ENCODE measurements at regions not wholly inside any gene's neighbourhood (a gene's known extent, or its start where the extent isn't known, plus 50 kb on each side); places are given as distances from the start of the nearest gene placed in this dataset.

GRCh38 chr16:85200471-85201278 lies 88.4 kb upstream of the CIBAR2 start:
- Histone ChIP-seq H3K4me2 (ENCODE audit: low read depth, low read length) (peak overlapping the region; percentile 66), H4K20me1 (ENCODE audit: insufficient read depth, low read length) (no peaks in the 10 kb centered on the region), H3K4me3 (replicated peaks in 1 of 3; ENCODE audit: insufficient read depth in 1 of 3, low read depth in 2 of 3, low read length in 3 of 3) (peak overlapping the region in 2 of 3 experiments; percentile 2 to 38; a peak in 3 of 6 replicates), H3K9me3 (ENCODE audit: low read length) (no peaks in the 10 kb centered on the region), H3K4me1 (ENCODE audit: insufficient read depth, low read length) (peaks cover 96% of the 10 kb centered on the region), H3K27ac (ENCODE audit: extremely low read length, insufficient read depth, low read length) (peak overlapping the region; percentile 73), H3K36me3 (replicated peaks in 1 of 2; ENCODE audit: control insufficient read depth in 1 of 2, insufficient read depth in 2 of 2, low read length in 2 of 2) (no peaks in the 10 kb centered on the region), H2AFZ (ENCODE audit: low read length) (peak overlapping the region; percentile 13), H3K79me2 (ENCODE audit: insufficient read depth, low read length) (no peaks in the 10 kb centered on the region), H3K9ac (ENCODE audit: insufficient read depth, low read depth, low read length) (peak overlapping the region; percentile 46), H3K27me3 (ENCODE audit: control insufficient read depth in 1 of 2, insufficient read depth in 2 of 2, low read length in 2 of 2) (no peaks in the 10 kb centered on the region; a peak in 1 of 5 replicates)
- 9% methylated on average over 17 of the region's 17 CpGs for WGBS (ENCODE audit: low lambda C conversion rate)
- in situ Hi-C loops (cut with HindIII; ENCODE audit: extremely low pct_ligation_motif_present, low pct_unique_long_range_greater_than_20kb): no loop called here
- POLR2A ChIA-PET: interaction anchor here (0.7 to 1.5 kb wide), 5 partner anchors 12 to 57 kb away, joined by 3 to 4 read pairs (median 3); no protein-coding TSS in a partner anchor
- FAIRE-seq (peak; percentile 75), ATAC-seq (peak; percentile 44), DNase-seq (ENCODE audit: low spot score) (peak; percentile 56)
- no TSS peak for BruUV-seq (replicated peaks)
- intact Hi-C loops (cut with micrococcal nuclease; ENCODE audit: unreplicated experiment): no loop called here
- CTCF ChIA-PET (ENCODE audit: low intra/inter-chr PET ratio, low total read pairs): no interaction called here
- TF ChIP-seq ZNF468 (CRISPR knock-in tag; IDR thresholded peaks at IDR 0.05): no peak
- TF ChIP-seq MAFG (CRISPR knock-in tag; IDR thresholded peaks at IDR 0.05): 0 out of 2 replicates have a peak, but pooled peaks have one; percentile 46
- TF ChIP-seq, protein P1, sequence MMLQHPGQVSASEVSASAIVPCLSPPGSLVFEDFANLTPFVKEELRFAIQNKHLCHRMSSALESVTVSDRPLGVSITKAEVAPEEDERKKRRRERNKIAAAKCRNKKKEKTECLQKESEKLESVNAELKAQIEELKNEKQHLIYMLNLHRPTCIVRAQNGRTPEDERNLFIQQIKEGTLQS (CRISPR knock-in tag; IDR thresholded peaks at IDR 0.05): peak; percentile 79
- TF ChIP-seq ZNF792 (CRISPR knock-in tag; IDR thresholded peaks at IDR 0.05): peak; percentile 58; the same call in 1 of the 2 replicates
- peak; percentile 38; the same call in 1 of the 2 replicates for TF ChIP-seq RFX5 (IDR thresholded peaks at IDR 0.05; ENCODE audit: low read depth, low read length)
- peak; percentile 61; the same call in 1 of the 2 replicates for TF ChIP-seq SNAPC5 (CRISPR knock-in tag; IDR thresholded peaks at IDR 0.05; ENCODE audit: borderline replicate concordance)
- peak; percentile 65 for TF ChIP-seq ATF1 (CRISPR knock-in tag; IDR thresholded peaks at IDR 0.05)
- TF ChIP-seq, protein P2, sequence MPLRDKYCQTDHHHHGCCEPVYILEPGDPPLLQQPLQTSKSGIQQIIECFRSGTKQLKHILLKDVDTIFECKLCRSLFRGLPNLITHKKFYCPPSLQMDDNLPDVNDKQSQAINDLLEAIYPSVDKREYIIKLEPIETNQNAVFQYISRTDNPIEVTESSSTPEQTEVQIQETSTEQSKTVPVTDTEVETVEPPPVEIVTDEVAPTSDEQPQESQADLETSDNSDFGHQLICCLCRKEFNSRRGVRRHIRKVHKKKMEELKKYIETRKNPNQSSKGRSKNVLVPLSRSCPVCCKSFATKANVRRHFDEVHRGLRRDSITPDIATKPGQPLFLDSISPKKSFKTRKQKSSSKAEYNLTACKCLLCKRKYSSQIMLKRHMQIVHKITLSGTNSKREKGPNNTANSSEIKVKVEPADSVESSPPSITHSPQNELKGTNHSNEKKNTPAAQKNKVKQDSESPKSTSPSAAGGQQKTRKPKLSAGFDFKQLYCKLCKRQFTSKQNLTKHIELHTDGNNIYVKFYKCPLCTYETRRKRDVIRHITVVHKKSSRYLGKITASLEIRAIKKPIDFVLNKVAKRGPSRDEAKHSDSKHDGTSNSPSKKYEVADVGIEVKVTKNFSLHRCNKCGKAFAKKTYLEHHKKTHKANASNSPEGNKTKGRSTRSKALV (CRISPR knock-in tag; IDR thresholded peaks at IDR 0.05): 0 out of 2 replicates have a peak, but pooled peaks have one; percentile 70
- TF ChIP-seq HNF1B (CRISPR knock-in tag; IDR thresholded peaks at IDR 0.05): 0 out of 2 replicates have a peak, but pooled peaks have one; percentile 23
- peak; percentile 88 for TF ChIP-seq ZHX2 (IDR thresholded peaks at IDR 0.05; ENCODE audit: low read depth)
- no peak for TF ChIP-seq ZHX2 (CRISPR knock-in tag; IDR thresholded peaks at IDR 0.05; ENCODE audit: borderline replicate concordance)
- TF ChIP-seq, protein P3, sequence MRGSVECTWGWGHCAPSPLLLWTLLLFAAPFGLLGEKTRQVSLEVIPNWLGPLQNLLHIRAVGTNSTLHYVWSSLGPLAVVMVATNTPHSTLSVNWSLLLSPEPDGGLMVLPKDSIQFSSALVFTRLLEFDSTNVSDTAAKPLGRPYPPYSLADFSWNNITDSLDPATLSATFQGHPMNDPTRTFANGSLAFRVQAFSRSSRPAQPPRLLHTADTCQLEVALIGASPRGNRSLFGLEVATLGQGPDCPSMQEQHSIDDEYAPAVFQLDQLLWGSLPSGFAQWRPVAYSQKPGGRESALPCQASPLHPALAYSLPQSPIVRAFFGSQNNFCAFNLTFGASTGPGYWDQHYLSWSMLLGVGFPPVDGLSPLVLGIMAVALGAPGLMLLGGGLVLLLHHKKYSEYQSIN (CRISPR knock-in tag; IDR thresholded peaks at IDR 0.05; ENCODE audit: borderline replicate concordance): no peak
